Type B pancreatic cell (in vitro differentiated cells): ENCODE measurements at regions not wholly inside any gene's neighbourhood (a gene's known extent, or its start where the extent isn't known, plus 50 kb on each side); places are given as distances from the start of the nearest gene placed in this dataset.

Experiments
- DNase-seq: peaks from one replicate; pipeline ENCODE4 v3.0.0; 2021; ENCODE audit warnings: mixed read lengths; ENCODE audit not compliant: unreplicated experiment; ENCODE audit errors: extremely low spot score
- H3K27ac Mint-ChIP-seq: 2 replicates; pipeline ENCODE4 v1.8.0; 2021; ENCODE audit warnings: mild to moderate bottlenecking, mixed read lengths
- H3K27me3 Mint-ChIP-seq: 2 replicates; pipeline ENCODE4 v1.8.0; 2021; ENCODE audit warnings: mixed read lengths
- H3K36me3 Mint-ChIP-seq: 2 replicates; pipeline ENCODE4 v1.8.0; 2021; ENCODE audit warnings: mixed read lengths
- H3K4me1 Mint-ChIP-seq: one replicate; pipeline ENCODE4 v1.8.0; 2021; ENCODE audit warnings: mixed read lengths; ENCODE audit not compliant: unreplicated experiment
- H3K4me3 Mint-ChIP-seq: 2 replicates; pipeline ENCODE4 v1.8.0; 2021; ENCODE audit warnings: mild to moderate bottlenecking, mixed read lengths
- H3K9me3 Mint-ChIP-seq: 2 replicates; pipeline ENCODE4 v1.8.0; 2021; ENCODE audit warnings: mixed read lengths
- CTCF ChIP-seq: fragments of 200-600 bp; sonication (generic); conservative IDR thresholded peaks from 2 replicates; pipeline ENCODE4 v1.5.0; 2021; ENCODE audit warnings: antibody characterized with exemption, mild to moderate bottlenecking

- H3K27ac Mint-ChIP-seq, result no peak overlapping the region
- peaks cover 4% of the 10 kb centered on the region for H3K9me3 Mint-ChIP-seq
- no peaks in the 10 kb centered on the region for H3K27me3 Mint-ChIP-seq
- H3K4me1 Mint-ChIP-seq, result no peaks in the 10 kb centered on the region
- H3K36me3 Mint-ChIP-seq, result no peaks in the 10 kb centered on the region
- DNase-seq, result no peak
- TF ChIP-seq CTCF, result no peak
- no peak overlapping the region for H3K4me3 Mint-ChIP-seq
Measured at GRCh38 chr18:64546451-64546850, 397.6 kb upstream of the LINC00305 start.

- TF ChIP-seq CTCF, result no peak
- Mint-ChIP-seq H3K4me3 (no peak overlapping the region), H3K27ac (no peak overlapping the region), H3K4me1 (no peaks in the 10 kb centered on the region), H3K36me3 (no peaks in the 10 kb centered on the region), H3K9me3 (peaks cover 4% of the 10 kb centered on the region), H3K27me3 (no peaks in the 10 kb centered on the region)
- no peak for DNase-seq
Measured at GRCh38 chr18:64539847-64540246, 391.0 kb upstream of the LINC00305 start.

- Mint-ChIP-seq H3K4me3 (no peak overlapping the region), H3K27ac (no peak overlapping the region), H3K9me3 (peaks cover 5% of the 10 kb centered on the region), H3K4me1 (no peaks in the 10 kb centered on the region), H3K27me3 (no peaks in the 10 kb centered on the region), H3K36me3 (no peaks in the 10 kb centered on the region)
- no peak for DNase-seq
- no peak for TF ChIP-seq CTCF
Measured at GRCh38 chr18:64528646-64529045, 379.8 kb upstream of the LINC00305 start.

GRCh38 chr18:64519201-64519600, 370.3 kb upstream of the LINC00305 start:
- no peak overlapping the region for H3K27ac Mint-ChIP-seq
- H3K36me3 Mint-ChIP-seq, result no peaks in the 10 kb centered on the region
- H3K4me1 Mint-ChIP-seq, result no peaks in the 10 kb centered on the region
- no peaks in the 10 kb centered on the region for H3K27me3 Mint-ChIP-seq
- no peak for TF ChIP-seq CTCF
- no peak for DNase-seq
- no peaks in the 10 kb centered on the region for H3K9me3 Mint-ChIP-seq
- H3K4me3 Mint-ChIP-seq, result no peak overlapping the region

- H3K27ac Mint-ChIP-seq, result no peak overlapping the region
- H3K4me1 Mint-ChIP-seq, result no peaks in the 10 kb centered on the region
- no peaks in the 10 kb centered on the region for H3K27me3 Mint-ChIP-seq
- DNase-seq, result no peak
- H3K36me3 Mint-ChIP-seq, result no peaks in the 10 kb centered on the region
- no peak overlapping the region for H3K4me3 Mint-ChIP-seq
- no peaks in the 10 kb centered on the region for H3K9me3 Mint-ChIP-seq
- TF ChIP-seq CTCF, result no peak
Measured at GRCh38 chr18:64518191-64518590, 369.3 kb upstream of the LINC00305 start.

GRCh38 chr18:64513401-64513800, 364.5 kb upstream of the LINC00305 start:
- H3K4me1 Mint-ChIP-seq, result no peaks in the 10 kb centered on the region
- DNase-seq, result no peak
- no peak for TF ChIP-seq CTCF
- no peak overlapping the region for H3K27ac Mint-ChIP-seq
- H3K4me3 Mint-ChIP-seq, result no peak overlapping the region
- H3K9me3 Mint-ChIP-seq, result no peaks in the 10 kb centered on the region
- no peaks in the 10 kb centered on the region for H3K27me3 Mint-ChIP-seq
- no peaks in the 10 kb centered on the region for H3K36me3 Mint-ChIP-seq
